CD4-positive, alpha-beta T cell treated with Interleukin-15 for 4 hours (primary cell): ENCODE measurements at regions not wholly inside any gene's neighbourhood (a gene's known extent, or its start where the extent isn't known, plus 50 kb on each side); places are given as distances from the start of the nearest gene placed in this dataset.

Experiments used
- DNase-seq: peaks from one replicate; pipeline ENCODE4 v3.0.0-alpha.2; 2020; ENCODE audit warnings: low spot score

DNA sequence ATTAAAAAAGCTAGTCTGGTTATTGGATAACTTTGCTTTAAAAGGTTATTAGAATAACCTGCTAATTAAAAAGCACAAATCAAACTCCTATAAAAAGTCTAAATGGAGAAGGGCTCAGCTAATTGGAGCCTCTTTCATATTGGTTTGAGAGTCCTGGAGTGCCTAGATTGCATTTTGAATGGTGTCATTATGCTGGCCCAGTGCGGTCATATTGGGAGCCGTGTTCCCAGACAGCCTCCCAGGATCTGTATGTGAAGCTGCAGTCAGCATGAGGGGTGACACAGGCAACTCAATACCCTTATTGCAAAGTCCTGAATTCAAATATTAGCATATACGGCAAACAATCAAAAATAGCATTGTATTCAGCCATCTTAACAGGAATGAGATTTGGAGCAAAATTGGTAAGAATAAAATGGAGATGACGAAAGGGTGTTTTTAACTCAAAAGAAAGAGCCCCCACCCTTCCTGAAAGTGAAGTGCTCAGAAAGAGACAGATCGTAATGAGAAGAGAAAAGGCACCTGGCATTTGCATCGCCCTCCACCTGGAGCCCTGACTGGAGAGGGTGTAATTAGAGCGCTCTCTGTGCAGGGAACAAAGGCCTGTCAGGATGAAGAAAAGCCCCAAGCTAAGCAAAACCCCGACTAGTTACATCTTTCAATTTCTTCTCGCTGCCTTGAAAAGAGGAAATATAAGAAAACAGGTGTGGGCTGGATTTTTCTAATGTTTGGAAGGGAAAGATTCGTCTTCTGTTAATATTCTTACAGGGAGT is 621.0 kb upstream of the ADAMTS16 start:
- DNase-seq: no peak

DNA sequence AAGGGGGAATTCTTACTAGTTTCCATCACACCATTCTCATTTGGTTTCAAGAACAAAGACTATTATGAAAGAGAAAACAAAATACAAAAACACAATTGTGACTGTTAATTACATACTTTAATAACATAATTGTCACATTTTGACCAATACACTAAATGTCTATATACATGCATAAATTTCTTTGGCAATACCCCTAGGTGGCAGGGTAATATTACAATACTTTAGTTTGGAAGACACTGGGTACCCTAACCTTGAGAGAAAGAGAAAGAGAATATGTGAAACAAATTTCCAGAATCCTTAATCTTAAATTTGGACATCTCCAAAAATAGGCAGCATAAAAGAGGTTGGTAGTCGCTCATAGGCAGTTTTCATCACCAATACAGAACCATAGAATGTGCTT is 619.6 kb upstream of the ADAMTS16 start:
- no peak for DNase-seq

DNA sequence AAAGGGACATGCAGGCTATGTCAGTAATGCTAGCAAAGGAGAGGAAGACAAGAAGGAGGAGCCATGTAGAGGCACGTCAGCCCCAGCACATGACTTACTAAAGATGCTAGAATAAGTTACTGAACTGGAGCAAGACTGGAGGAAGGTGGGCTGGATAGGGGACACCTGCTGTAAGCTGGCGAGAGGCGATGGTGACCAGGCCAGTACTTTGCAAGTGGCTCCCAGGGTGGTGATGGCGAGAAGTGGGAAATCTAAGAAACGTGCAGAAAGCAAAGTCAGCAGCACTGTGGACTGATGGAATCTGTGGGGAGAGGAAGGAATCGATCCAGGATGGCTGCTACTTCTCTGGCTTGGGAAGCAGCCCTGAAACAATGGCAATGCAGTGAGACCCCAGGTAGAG is 617.1 kb upstream of the ADAMTS16 start:
- DNase-seq: no peak

GRCh38 chr5:4531756-4532704 is 608.1 kb upstream of the ADAMTS16 start:
- no peak for DNase-seq

- DNase-seq: no peak
These were observed 607.4 kb upstream of the ADAMTS16 start for GRCh38 chr5:4532705-4533080.

DNA sequence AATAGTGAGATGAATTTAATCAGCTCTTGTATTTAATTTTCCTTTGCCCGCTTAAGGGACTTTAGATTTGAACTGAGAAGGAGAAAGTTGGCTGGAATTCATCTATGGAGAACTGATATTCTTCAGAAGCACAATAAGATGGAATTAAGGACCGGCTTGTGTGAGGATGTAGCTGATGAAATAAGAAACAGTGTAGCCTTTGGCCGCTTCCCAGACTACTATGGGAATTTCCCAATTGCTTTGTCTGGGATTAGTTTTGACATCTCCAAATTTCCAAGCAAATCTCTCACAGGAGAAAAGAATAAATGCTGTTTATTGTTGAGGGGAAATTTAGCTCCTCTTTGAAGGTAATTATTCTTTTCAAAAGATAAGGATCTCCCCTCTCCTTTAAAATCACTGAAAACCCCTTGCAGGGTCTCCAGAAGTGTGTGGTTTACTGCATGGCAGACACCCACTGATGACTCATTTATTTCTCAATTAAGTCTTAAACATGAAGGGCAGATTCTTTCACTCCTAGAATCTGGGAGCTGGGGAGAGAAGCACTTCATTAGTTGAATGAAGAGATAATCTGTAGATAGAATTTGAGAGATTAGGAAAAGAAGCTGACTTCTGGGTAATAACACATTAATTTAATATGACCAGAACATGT is 606.5 kb upstream of the ADAMTS16 start:
- DNase-seq: no peak

GRCh38 chr5:4537489-4537888 is 602.6 kb upstream of the ADAMTS16 start:
- DNase-seq: no peak

DNA sequence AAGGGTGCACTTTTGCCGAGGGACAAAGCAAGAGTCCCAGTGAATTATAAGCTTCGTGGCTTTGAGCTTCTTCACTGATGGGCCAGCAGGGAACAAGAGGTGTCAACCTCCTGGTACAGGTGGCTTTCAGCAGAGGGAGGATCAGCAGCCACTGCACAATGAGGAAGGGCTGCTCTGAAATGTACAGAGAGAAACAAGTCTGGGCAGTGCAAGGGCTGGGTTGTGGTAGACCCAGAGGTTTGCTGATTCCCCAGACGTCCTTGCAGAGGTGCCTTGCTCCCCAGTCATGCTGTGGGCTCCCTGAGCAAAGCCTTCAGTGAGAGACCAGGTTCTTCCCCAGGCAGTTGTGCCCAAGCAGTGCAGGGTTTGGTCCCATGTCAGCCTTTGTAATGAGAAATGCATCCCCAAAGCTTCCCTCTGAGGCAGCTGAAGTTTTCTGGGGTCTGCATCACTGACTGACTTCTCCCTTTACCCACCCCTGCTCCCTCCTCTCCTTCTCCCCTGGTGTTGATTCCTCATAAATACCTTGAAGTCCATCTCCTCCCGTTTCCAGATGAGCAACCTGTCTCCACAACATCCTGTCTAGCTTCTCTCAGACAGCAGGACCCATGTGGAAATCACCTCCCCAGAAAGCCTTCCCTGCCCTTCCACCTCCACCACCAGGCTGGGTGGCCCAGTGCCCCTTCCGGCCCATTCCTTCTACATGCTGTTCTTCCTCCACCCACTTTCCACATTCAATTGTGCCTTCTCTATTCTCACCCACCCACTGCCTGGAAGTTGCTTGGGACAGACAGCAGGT is 599.6 kb upstream of the ADAMTS16 start:
- DNase-seq: no peak

- DNase-seq: no peak
These were observed 598.8 kb upstream of the ADAMTS16 start for GRCh38 chr5:4541334-4541733.

- DNase-seq: no peak
These were observed 597.9 kb upstream of the ADAMTS16 start for GRCh38 chr5:4542145-4542778.

GRCh38 chr5:4544049-4544670 is 596.0 kb upstream of the ADAMTS16 start:
- DNase-seq: no peak

DNA sequence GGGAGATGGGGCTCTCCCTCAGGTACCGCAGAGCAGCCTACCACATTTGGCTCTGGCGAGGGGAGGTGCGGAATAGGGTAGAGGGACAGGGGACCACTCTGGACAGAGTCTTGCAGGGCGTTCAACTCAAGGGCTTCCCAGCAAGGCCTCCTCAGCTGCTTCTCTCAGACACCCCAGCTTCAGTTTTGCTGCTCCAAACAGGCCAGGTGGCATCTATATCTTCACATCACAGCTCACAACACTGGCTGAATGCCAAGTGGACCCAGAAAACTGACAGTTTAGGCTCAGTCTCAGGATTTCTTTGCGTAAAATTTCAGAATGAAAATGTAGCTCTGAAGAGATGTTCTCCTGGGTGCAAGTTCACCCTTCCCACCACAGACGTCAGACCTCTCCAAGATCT is 592.6 kb upstream of the ADAMTS16 start:
- no peak for DNase-seq

- no peak for DNase-seq
These were observed 591.8 kb upstream of the ADAMTS16 start for GRCh38 chr5:4548341-4548740.

DNA sequence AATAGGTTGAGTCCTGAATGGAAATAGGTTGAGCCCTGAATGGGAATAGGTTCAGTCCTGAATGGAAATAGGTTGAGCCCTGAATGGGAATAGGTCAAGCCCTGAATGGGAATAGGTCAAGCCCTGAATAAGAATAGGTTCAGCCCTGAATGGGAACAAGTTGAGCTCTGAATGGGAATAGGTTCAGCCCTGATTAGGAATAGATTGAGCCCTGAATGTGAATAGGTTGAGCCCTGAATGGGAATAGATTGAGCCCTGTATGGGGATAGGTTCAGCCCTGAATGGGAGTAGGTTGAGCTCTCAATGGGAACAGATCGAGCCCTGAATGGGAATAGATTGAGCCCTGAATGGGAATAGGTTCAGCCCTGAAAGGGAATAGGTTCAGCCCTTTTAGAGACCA is 590.8 kb upstream of the ADAMTS16 start:
- DNase-seq: no peak

DNA sequence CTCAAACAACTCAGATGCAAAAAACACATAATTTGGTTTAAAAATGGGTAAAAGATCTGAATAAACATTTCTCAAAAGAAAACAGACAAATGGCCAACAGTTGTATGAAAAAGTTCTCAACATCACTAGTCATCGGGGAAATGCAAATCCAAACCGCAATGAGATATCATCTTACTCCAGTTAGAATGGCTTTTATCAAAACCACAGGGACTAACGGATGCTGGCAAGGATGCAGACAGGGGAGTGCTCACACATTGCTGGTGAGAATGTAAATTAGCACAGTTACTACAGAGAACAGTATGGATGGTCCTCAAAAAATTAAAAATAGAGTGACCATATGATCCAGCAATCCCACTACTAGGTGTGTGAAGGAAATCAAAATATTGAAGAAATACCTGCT is 589.1 kb upstream of the ADAMTS16 start:
- no peak for DNase-seq

- no peak for DNase-seq
These were observed 587.0 kb upstream of the ADAMTS16 start for GRCh38 chr5:4553130-4553529.

GRCh38 chr5:4553978-4554377 is 586.2 kb upstream of the ADAMTS16 start:
- DNase-seq: no peak

GRCh38 chr5:4555725-4556285 is 584.3 kb upstream of the ADAMTS16 start:
- DNase-seq: no peak

DNA sequence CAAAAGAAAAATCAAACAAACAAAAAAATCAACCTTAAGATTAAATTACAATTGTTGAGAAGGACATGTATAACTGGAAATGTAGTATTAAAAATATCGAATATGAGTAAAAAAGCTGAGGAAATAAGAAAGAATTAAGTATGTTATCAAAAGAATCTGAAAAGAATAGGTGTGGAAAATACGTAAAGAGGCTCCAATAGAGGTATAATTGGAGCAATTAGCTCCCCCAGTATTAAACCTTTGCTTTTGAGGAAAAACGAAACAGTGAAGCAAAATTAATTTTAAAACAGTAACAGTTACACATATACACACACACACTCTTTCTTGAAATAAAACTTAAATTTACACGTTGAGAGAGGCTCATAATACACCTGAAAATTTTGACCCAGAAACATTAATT is 578.7 kb upstream of the ADAMTS16 start:
- no peak for DNase-seq

GRCh38 chr5:4563400-4563799 is 576.7 kb upstream of the ADAMTS16 start:
- DNase-seq: no peak
